ENCODE measurements at regions not wholly inside any gene's neighbourhood (a gene's known extent, or its start where the extent isn't known, plus 50 kb on each side); places are given as distances from the start of the nearest gene placed in this dataset.

GRCh38 chr3:16030342-16030741 lies 144.1 kb upstream of the GALNT15 start:
- DNase-seq (ENCODE audit: insufficient read length, low spot score) (no peak), FAIRE-seq (no peak)
- no peak for TF ChIP-seq SPI1 (IDR thresholded peaks at IDR 0.05; ENCODE audit: low read depth, low read length)
- no peak for TF ChIP-seq TAF1 (IDR thresholded peaks at IDR 0.05; ENCODE audit: low read depth, low read length)
- TF ChIP-seq POLR2A (IDR thresholded peaks at IDR 0.05; ENCODE audit: low read depth, low read length): no peak
- TF ChIP-seq POLR2AphosphoS5 (IDR thresholded peaks at IDR 0.05; ENCODE audit: low read depth, low read length): no peak
- no peak for TF ChIP-seq POU2F2 (IDR thresholded peaks at IDR 0.05; ENCODE audit: low read depth, low read length)
- TF ChIP-seq PAX5 (IDR thresholded peaks at IDR 0.05; ENCODE audit: insufficient read depth, low read length, severe bottlenecking): no peak

- DNase-seq (ENCODE audit: insufficient read length, low spot score) (no peak), FAIRE-seq (no peak)
- TF ChIP-seq PAX5 (IDR thresholded peaks at IDR 0.05; ENCODE audit: insufficient read depth, low read length, severe bottlenecking) (no peak), POLR2A (IDR thresholded peaks at IDR 0.05; ENCODE audit: low read depth, low read length) (no peak), SPI1 (IDR thresholded peaks at IDR 0.05; ENCODE audit: low read depth, low read length) (no peak)
These were observed 143.0 kb upstream of the GALNT15 start for GRCh38 chr3:16031434-16031833.

DNA sequence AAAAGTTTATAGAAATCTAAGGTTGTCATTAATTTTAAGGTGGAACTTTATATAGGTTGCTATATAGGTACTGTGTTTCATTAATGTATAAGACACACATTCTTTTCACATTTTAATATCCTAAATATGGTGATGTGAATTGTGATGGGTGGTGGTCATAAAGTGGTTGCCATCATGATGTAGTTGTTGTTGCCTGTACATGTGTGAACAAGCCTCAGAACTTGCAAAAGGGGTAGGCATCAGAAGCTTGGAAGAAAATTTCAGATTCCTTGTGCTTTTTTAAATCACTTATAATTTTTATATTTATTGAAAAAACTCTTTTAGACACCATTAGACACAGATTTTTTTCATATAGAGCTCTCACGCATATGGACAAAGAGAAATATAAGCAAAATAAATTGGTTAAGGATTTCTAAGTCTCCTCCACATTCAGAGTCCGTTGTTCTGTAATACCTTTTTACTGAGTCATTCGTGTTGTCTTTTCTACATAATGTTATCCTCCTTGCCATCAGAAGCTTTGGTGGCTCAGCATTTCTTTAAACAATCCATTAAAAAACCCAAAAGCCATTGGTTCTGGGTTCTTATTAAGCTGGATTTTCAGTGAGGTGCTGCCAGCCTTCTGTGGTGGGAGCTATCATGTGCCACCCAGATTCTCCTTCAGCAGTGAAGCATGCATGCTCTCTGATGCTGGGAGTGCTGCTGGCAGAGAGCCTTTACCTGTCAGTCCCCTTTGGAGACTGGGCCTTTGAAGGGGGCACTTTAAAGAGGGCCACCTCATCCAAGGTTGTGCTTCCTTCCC lies 140.4 kb upstream of the GALNT15 start:
- TF ChIP-seq POLR2AphosphoS5 (IDR thresholded peaks at IDR 0.05; ENCODE audit: low read depth, low read length) (no peak), POU2F2 (IDR thresholded peaks at IDR 0.05; ENCODE audit: low read depth, low read length) (no peak)
- no peak for FAIRE-seq
- no peak for DNase-seq (ENCODE audit: insufficient read length, low spot score)

DNA sequence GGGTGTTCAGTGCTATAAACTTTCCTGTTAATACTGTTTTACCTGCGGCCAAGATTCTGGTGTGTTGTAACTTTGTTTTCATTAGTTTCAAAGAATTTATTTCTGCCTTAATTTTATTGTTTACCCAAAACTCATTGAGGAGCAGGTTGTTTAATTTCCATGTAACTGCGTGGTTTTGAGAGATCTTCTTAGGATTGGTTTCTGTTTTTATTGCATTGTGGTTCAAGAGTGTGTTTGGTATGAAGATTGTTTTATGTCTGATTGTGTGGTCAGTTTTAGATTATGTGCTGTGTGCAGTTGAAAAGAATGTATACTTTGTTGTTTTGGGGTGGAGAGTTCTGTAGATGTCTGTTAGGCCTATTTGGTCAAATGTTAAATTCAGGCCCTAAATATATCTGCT lies 133.5 kb upstream of the GALNT15 start:
- FAIRE-seq (no peak), DNase-seq (ENCODE audit: insufficient read length, low spot score) (no peak)
- no peak for TF ChIP-seq POLR2AphosphoS5 (IDR thresholded peaks at IDR 0.05; ENCODE audit: low read depth, low read length)
- TF ChIP-seq SPI1 (IDR thresholded peaks at IDR 0.05; ENCODE audit: low read depth, low read length): no peak
- TF ChIP-seq POU2F2 (IDR thresholded peaks at IDR 0.05; ENCODE audit: low read depth, low read length): no peak

DNA sequence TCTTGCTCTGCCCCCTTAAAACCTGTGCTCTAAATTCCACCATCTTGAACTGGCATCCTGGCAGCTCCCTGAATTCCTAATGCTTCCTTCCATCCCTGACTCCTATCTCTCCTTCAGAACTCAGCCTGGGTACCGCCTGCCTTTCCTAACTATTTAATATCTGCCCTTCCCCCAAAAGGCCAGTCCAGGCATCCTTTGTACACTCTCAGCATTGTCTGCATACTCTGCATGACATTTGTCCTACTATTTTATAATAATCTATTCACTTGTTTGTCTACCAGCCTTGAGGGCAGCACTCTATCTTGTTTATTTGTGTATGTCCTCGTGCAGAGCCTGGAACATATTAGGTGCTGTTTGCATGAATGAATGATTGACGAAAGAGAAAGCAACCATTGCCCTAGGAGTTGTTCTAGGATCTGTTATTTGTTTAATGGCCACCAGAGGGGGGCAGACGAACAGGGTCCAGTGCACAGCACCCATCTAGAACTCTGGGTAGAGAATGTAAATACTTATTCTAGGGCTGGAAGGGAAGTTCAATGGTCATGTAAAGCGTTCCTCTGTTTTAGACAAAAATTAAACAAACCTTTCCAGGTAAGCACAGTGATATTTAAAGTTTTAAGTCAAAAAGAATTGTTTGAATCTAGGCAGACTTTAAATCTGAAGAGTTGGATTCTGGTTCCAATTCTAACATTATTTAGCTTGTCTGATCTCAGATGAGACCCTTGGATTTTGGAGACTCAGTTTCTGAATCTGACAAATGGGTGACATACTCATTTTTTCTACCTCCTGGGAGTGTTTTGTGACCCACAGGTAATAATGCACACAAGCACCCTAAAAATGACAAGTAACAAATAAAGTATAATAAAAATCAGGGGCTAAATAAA lies 125.8 kb upstream of the GALNT15 start:
- FAIRE-seq: peak; percentile 70
- no peak for TF ChIP-seq SPI1 (IDR thresholded peaks at IDR 0.05; ENCODE audit: low read depth, low read length)
- TF ChIP-seq POLR2A (IDR thresholded peaks at IDR 0.05; ENCODE audit: low read depth, low read length): no peak
- TF ChIP-seq PAX5 (IDR thresholded peaks at IDR 0.05; ENCODE audit: insufficient read depth, low read length, severe bottlenecking): no peak
- TF ChIP-seq POLR2AphosphoS5 (IDR thresholded peaks at IDR 0.05; ENCODE audit: low read depth, low read length): no peak
- TF ChIP-seq POU2F2 (IDR thresholded peaks at IDR 0.05; ENCODE audit: low read depth, low read length): 0 out of 2 replicates have a peak, but pooled peaks have one; percentile 28
- no peak for TF ChIP-seq TAF1 (IDR thresholded peaks at IDR 0.05; ENCODE audit: low read depth, low read length)
- DNase-seq (ENCODE audit: insufficient read length, low spot score): peak; percentile 55

DNA sequence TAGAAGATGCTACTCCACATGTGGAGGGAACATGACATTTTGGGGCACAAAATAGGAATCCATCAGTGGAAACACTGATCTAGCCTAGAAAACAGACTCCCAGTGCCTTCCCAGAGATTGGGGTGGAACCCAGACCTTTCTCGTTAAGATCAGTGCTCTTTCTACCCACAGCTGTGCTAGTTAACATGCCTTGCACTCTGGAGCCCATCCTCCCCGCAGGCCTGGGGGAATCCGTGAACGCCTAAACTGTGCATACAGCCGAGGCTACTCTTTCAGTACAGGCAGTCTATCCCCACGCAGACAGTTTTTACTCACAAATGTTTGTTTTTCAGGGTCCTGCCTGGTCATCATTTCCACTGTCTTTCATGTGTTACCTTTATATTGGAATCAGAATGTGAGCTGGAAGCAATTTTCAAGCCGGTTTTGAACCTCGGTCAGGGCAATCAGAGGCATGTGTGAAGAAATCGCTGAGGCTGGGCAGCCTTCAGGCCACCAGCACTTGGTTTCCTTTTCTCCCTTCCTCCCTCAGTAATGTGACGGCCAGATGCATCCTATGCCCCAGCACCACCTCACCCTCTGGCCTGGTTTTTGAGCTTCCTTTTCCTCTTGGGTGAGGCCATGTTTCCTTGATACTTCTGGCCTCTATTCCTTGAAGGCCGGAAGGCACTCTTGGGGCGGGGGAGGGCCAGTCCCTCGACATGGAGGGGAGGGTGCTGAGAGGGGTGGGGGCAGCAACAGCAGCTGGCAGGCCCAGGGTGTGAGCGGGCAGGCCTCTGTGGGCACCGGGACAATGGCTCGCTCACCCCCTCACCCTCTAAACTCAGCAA lies 123.6 kb upstream of the GALNT15 start:
- no peak for FAIRE-seq
- TF ChIP-seq TAF1 (IDR thresholded peaks at IDR 0.05; ENCODE audit: low read depth, low read length): no peak
- TF ChIP-seq POU2F2 (IDR thresholded peaks at IDR 0.05; ENCODE audit: low read depth, low read length): no peak
- TF ChIP-seq PAX5 (IDR thresholded peaks at IDR 0.05; ENCODE audit: insufficient read depth, low read length, severe bottlenecking): no peak
- no peak for TF ChIP-seq SPI1 (IDR thresholded peaks at IDR 0.05; ENCODE audit: low read depth, low read length)
- no peak for TF ChIP-seq POLR2A (IDR thresholded peaks at IDR 0.05; ENCODE audit: low read depth, low read length)
- no peak for DNase-seq (ENCODE audit: insufficient read length, low spot score)

DNA sequence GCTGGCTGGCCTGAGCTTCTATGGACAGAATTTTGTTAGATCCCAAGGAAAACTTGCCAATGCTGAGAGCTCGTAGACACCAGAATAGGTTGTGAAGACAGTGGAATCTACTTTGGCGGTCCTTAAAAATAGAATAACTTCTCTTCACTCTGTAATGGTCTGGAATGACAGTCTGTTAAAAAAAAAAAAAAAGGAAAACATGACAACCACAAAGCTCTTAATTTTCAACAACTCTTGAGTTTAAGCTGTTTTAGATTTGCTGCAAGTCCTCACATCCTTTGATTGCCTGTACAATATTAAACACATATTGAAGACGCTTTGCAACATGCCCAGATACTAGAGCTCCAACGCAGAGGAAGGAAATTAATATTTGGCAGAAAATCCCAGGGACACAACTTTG lies 122.8 kb upstream of the GALNT15 start:
- no peak for DNase-seq (ENCODE audit: insufficient read length, low spot score)
- TF ChIP-seq POU2F2 (IDR thresholded peaks at IDR 0.05; ENCODE audit: low read depth, low read length): no peak
- TF ChIP-seq POLR2AphosphoS5 (IDR thresholded peaks at IDR 0.05; ENCODE audit: low read depth, low read length): no peak
- no peak for TF ChIP-seq TAF1 (IDR thresholded peaks at IDR 0.05; ENCODE audit: low read depth, low read length)
- TF ChIP-seq PAX5 (IDR thresholded peaks at IDR 0.05; ENCODE audit: insufficient read depth, low read length, severe bottlenecking): no peak
- no peak for TF ChIP-seq SPI1 (IDR thresholded peaks at IDR 0.05; ENCODE audit: low read depth, low read length)
- TF ChIP-seq POLR2A (IDR thresholded peaks at IDR 0.05; ENCODE audit: low read depth, low read length): no peak
- FAIRE-seq: no peak

GRCh38 chr3:16052964-16053363 lies 121.5 kb upstream of the GALNT15 start:
- no peak for FAIRE-seq
- DNase-seq (ENCODE audit: insufficient read length, low spot score): no peak
- TF ChIP-seq SPI1 (IDR thresholded peaks at IDR 0.05; ENCODE audit: low read depth, low read length) (no peak), POU2F2 (IDR thresholded peaks at IDR 0.05; ENCODE audit: low read depth, low read length) (no peak), POLR2AphosphoS5 (IDR thresholded peaks at IDR 0.05; ENCODE audit: low read depth, low read length) (no peak), POLR2A (IDR thresholded peaks at IDR 0.05; ENCODE audit: low read depth, low read length) (no peak), PAX5 (IDR thresholded peaks at IDR 0.05; ENCODE audit: insufficient read depth, low read length, severe bottlenecking) (no peak), TAF1 (IDR thresholded peaks at IDR 0.05; ENCODE audit: low read depth, low read length) (no peak)

DNA sequence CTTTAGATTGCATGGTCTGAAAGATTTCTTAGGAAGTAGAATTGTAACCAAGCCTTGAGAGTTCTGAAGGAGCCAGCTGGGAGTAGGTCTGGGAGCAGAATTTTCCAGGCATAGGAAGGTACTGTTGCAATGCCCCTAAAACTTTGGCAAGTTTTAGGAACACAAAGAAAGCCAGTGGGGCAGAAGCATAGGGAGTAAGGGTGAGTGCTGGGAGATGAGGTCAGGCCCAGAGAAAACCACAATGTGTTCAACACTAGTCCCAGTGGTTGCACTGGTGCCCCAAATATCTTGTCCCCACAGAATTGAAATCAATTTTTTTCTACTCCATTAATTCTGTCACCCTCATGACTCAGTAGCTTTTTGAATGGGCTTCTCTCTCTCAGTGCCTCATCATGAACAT lies 120.7 kb upstream of the GALNT15 start:
- DNase-seq (ENCODE audit: insufficient read length, low spot score) (no peak), FAIRE-seq (no peak)
- TF ChIP-seq POLR2A (IDR thresholded peaks at IDR 0.05; ENCODE audit: low read depth, low read length): no peak
- TF ChIP-seq POU2F2 (IDR thresholded peaks at IDR 0.05; ENCODE audit: low read depth, low read length): no peak
- TF ChIP-seq PAX5 (IDR thresholded peaks at IDR 0.05; ENCODE audit: insufficient read depth, low read length, severe bottlenecking): no peak
- TF ChIP-seq SPI1 (IDR thresholded peaks at IDR 0.05; ENCODE audit: low read depth, low read length): no peak
- TF ChIP-seq POLR2AphosphoS5 (IDR thresholded peaks at IDR 0.05; ENCODE audit: low read depth, low read length): no peak
- no peak for TF ChIP-seq TAF1 (IDR thresholded peaks at IDR 0.05; ENCODE audit: low read depth, low read length)

Data from GM12891 (cell line).